IMR-90 (cell line): ENCODE measurements at regions not wholly inside any gene's neighbourhood (a gene's known extent, or its start where the extent isn't known, plus 50 kb on each side); places are given as distances from the start of the nearest gene placed in this dataset.
"Not testable (repeated sequence)": the region's sequence is repeated elsewhere in the genome, so short reads cannot be mapped to it uniquely, and the experiment has no call there.

Experiments used
- ATAC-seq: fragments of 200-7000 bp; cut with Tn5 transposase; 2 replicates; pipeline ENCODE4 v1.9.1; 2020; ENCODE audit warnings: low read depth, mild to moderate bottlenecking, moderate library complexity
- BruUV-seq: library from RNA; stranded (reverse); fragments of 400-500 nt; replicated peaks from 2 replicates; lab custom pipeline; 2021; lab: Mats Ljungman, UMichigan
- CTCF ChIA-PET: fragments of 300-600 bp; formaldehyde crosslinking; extraction: SDS; loops from one replicate; lab custom pipeline; 2021; ENCODE audit warnings: antibody characterized with exemption; lab: Yijun Ruan, JAX
- POLR2A ChIA-PET: fragments of 300-600 bp; sonication (Branson Sonifier 250); formaldehyde crosslinking; loops from one replicate; lab custom pipeline; 2022; ENCODE audit warnings: antibody characterized with exemption; ENCODE audit not compliant: unreplicated experiment; lab: Charles Lee
- DNase-seq: peaks from one replicate; pipeline ENCODE4 v3.0.0; 2013
- H2AFZ ChIP-seq: replicated peaks from 2 replicates; pipeline ENCODE3; 2013; ENCODE audit warnings: low read length, mild to moderate bottlenecking; ENCODE audit not compliant: poor library complexity
- H2AK5ac ChIP-seq: 2 replicates; pipeline ENCODE4 v1.6.1; 2013; ENCODE audit warnings: low read depth, low read length, inconsistent platforms
- H2AK9ac ChIP-seq: replicated peaks from 2 replicates; pipeline ENCODE3; 2013; ENCODE audit warnings: mild to moderate bottlenecking, low read depth, low read length, moderate library complexity; ENCODE audit not compliant: poor library complexity
- H2BK120ac ChIP-seq: 2 replicates; pipeline ENCODE4 v1.6.1; 2013; ENCODE audit warnings: low read depth, low read length, inconsistent platforms
- H2BK15ac ChIP-seq: 3 replicates; pipeline ENCODE4 v1.6.1; 2013; ENCODE audit warnings: low read depth, low read length, inconsistent platforms
- H2BK20ac ChIP-seq: 2 replicates; pipeline ENCODE4 v1.6.1; 2013; ENCODE audit warnings: low read depth, mild to moderate bottlenecking, inconsistent platforms, low read length, moderate library complexity
- H2BK5ac ChIP-seq: 2 replicates; pipeline ENCODE4 v1.6.1; 2013; ENCODE audit warnings: mild to moderate bottlenecking, low read depth, low read length, inconsistent platforms; ENCODE audit not compliant: poor library complexity, severe bottlenecking
- H3K14ac ChIP-seq: replicated peaks from 2 replicates; pipeline ENCODE4 v1.6.1; 2013; ENCODE audit warnings: low read depth, low read length, inconsistent platforms
- H3K18ac ChIP-seq: 2 replicates; pipeline ENCODE4 v1.6.1; 2013; ENCODE audit warnings: low read depth, low read length, control low read depth
- H3K23ac ChIP-seq: 2 replicates; pipeline ENCODE4 v1.6.1; 2013; ENCODE audit warnings: low read depth, low read length, inconsistent platforms
- H3K27ac ChIP-seq: 2 replicates; pipeline ENCODE4 v1.5.1; 2013; ENCODE audit warnings: mild to moderate bottlenecking, control low read depth, low read length; ENCODE audit not compliant: insufficient read depth
- H3K27me3 ChIP-seq: 2 replicates; pipeline ENCODE4 v1.6.1; 2013; ENCODE audit warnings: low read length; ENCODE audit not compliant: control insufficient read depth, insufficient read depth
- H3K36me3 ChIP-seq: 2 replicates; pipeline ENCODE4 v1.6.1; 2013; ENCODE audit warnings: low read length, mixed read lengths; ENCODE audit not compliant: control insufficient read depth, insufficient read depth
- H3K4ac ChIP-seq: 2 replicates; pipeline ENCODE4 v1.6.1; 2013; ENCODE audit warnings: low read depth, low read length, inconsistent platforms
- H3K4me1 ChIP-seq: 2 replicates; pipeline ENCODE4 v1.6.1; 2013; ENCODE audit warnings: low read length, mixed read lengths; ENCODE audit not compliant: control insufficient read depth, insufficient read depth
- H3K4me2 ChIP-seq: 2 replicates; pipeline ENCODE4 v1.6.1; 2013; ENCODE audit warnings: low read depth, mild to moderate bottlenecking, control low read depth, low read length, moderate library complexity
- H3K4me3 ChIP-seq: 2 replicates; pipeline ENCODE4 v1.5.1; 2013; ENCODE audit warnings: low read depth, mild to moderate bottlenecking, control low read depth, low read length, moderate library complexity; ENCODE audit not compliant: insufficient read depth
- H3K56ac ChIP-seq: 2 replicates; pipeline ENCODE4 v1.6.1; 2013; ENCODE audit warnings: low read length, inconsistent platforms; ENCODE audit not compliant: insufficient read depth; ENCODE audit errors: extremely low read depth
- H3K79me1 ChIP-seq, 2 experiments: 2 replicates each; pipeline ENCODE4 v1.6.1; 2013; ENCODE audit warnings: low read length in 2 of 2, inconsistent platforms in 1 of 2, low read depth in 1 of 2
- H3K9ac ChIP-seq: 2 replicates; pipeline ENCODE4 v1.6.1; 2013; ENCODE audit warnings: low read depth, low read length, control low read depth
- H3K9me1 ChIP-seq: 2 replicates; pipeline ENCODE4 v1.6.1; 2013; ENCODE audit warnings: low read length, inconsistent platforms; ENCODE audit not compliant: insufficient read depth
- H3K9me3 ChIP-seq: 2 replicates; pipeline ENCODE4 v1.6.1; 2013; ENCODE audit warnings: low read length; ENCODE audit not compliant: control insufficient read depth, insufficient read depth
- H4K20me1 ChIP-seq: 2 replicates; pipeline ENCODE4 v1.6.1; 2013; ENCODE audit warnings: low read length, inconsistent platforms; ENCODE audit not compliant: insufficient read depth
- H4K5ac ChIP-seq: 2 replicates; pipeline ENCODE4 v1.6.1; 2013; ENCODE audit warnings: mild to moderate bottlenecking, low read depth, low read length, control low read depth
- H4K8ac ChIP-seq, 2 experiments: 2 replicates each; pipeline ENCODE4 v1.6.1; 2013; ENCODE audit warnings: low read depth in 2 of 2, low read length in 2 of 2, control low read depth in 1 of 2, inconsistent platforms in 1 of 2
- H4K91ac ChIP-seq: 2 replicates; pipeline ENCODE4 v1.6.1; 2013; ENCODE audit warnings: low read depth, low read length, inconsistent platforms; ENCODE audit not compliant: insufficient read depth
- BHLHE40 ChIP-seq: fragments of 150-350 bp; IDR thresholded peaks from 2 replicates; pipeline ENCODE4 v1.6.1; 2016; ENCODE audit warnings: mild to moderate bottlenecking, low read depth, low read length
- FOS ChIP-seq: fragments of 150-350 bp; IDR thresholded peaks from 2 replicates; pipeline ENCODE4 v1.6.1; 2016; ENCODE audit warnings: low read depth, low read length
- WGBS, 2 experiments: methylation state at CpG; one replicate each; pipeline versions ENCODE4 v1.1.5 to v1.1.7; 2013; ENCODE audit warnings: missing lambda C conversion rate in 2 of 2; ENCODE audit not compliant: insufficient read length in 1 of 2; ENCODE audit errors: extremely low coverage in 2 of 2; 5-methylcytosine and 5-hydroxymethylcytosine counted together
- dilution Hi-C: fragments of 300-500 bp; cut with HindIII; formaldehyde crosslinking; loops from one replicate; pipeline ENCODE4 v1.14.3; 2018; ENCODE audit warnings: low sequenced_read_pairs; ENCODE audit not compliant: unreplicated experiment
- in situ Hi-C: fragments of 300-500 bp; cut with MboI; formaldehyde crosslinking; loops from 3 replicates; pipeline ENCODE4 v1.14.3; 2019; ENCODE audit warnings: low sequenced_read_pairs, inconsistent platforms, mixed read lengths
- intact Hi-C: fragments of 100-400 bp; cut with micrococcal nuclease; formaldehyde crosslinking; loops from 2 replicates; pipeline ENCODE4 v1.10.0; 2022

- H2BK15ac ChIP-seq, H2BK120ac ChIP-seq, H3K27ac ChIP-seq, BruUV-seq, H4K8ac ChIP-seq, H4K20me1 ChIP-seq, intact Hi-C loops, in situ Hi-C loops, H3K79me1 ChIP-seq, H3K36me3 ChIP-seq, H2AK9ac ChIP-seq, dilution Hi-C loops, CTCF ChIA-PET, H2BK5ac ChIP-seq, H2AK5ac ChIP-seq, H3K9me3 ChIP-seq, H3K23ac ChIP-seq, H3K18ac ChIP-seq, H3K9ac ChIP-seq, POLR2A ChIA-PET, H3K14ac ChIP-seq, H4K91ac ChIP-seq, H2BK20ac ChIP-seq, H3K27me3 ChIP-seq, H4K5ac ChIP-seq, H3K4me1 ChIP-seq, H3K4ac ChIP-seq, H3K9me1 ChIP-seq, H3K56ac ChIP-seq: not testable (repeated sequence)
- peak; percentile 57 for DNase-seq
- WGBS, 2 experiments = no CpG with 5 or more reads among the region's 37 CpGs
- Histone ChIP-seq H3K4me3 (peak overlapping the region; percentile 47), H3K4me2 (peak overlapping the region; percentile 50), H2AFZ (peak overlapping the region; percentile 70)
- ATAC-seq = peak; percentile 16
- peak; percentile 25; the same call in 1 of the 2 replicates for TF ChIP-seq FOS
- TF ChIP-seq BHLHE40 = peak; percentile 67
Observed at GRCh38 chr1:121020350-121021236, 131.0 kb downstream of the PPIAL4A start.

DNA sequence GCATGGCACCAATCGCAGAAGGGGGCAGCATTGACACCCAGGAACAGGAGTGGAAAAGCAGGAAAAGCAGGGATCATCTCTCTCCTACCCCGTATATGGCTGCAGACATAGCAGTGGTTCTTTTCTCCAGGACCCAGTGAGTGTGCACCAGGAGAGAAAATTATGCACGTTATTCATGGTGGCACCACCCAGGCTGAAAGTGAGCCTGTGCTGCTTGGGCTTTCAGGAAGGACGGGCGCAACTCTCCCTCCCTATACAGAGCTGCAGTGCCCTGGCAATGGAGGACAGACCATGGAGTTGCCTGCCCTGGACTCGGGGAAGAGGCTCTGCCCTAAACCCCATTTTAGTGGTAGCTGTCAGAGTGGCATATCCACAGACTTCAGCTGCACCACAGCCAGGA is 132.1 kb downstream of the PPIAL4A start:
- H3K9me1 ChIP-seq, H3K9ac ChIP-seq, H2BK20ac ChIP-seq, intact Hi-C loops, H3K4me2 ChIP-seq, H3K4me1 ChIP-seq, dilution Hi-C loops, H2AFZ ChIP-seq, H3K56ac ChIP-seq, H2BK120ac ChIP-seq, H2AK9ac ChIP-seq, H3K36me3 ChIP-seq, H2AK5ac ChIP-seq, H3K27ac ChIP-seq, H4K91ac ChIP-seq, H4K20me1 ChIP-seq, H3K18ac ChIP-seq, ATAC-seq, H3K9me3 ChIP-seq, H2BK5ac ChIP-seq, H4K8ac ChIP-seq, H2BK15ac ChIP-seq, H3K79me1 ChIP-seq, POLR2A ChIA-PET, H4K5ac ChIP-seq, H3K27me3 ChIP-seq, DNase-seq, H3K23ac ChIP-seq, in situ Hi-C loops, H3K4ac ChIP-seq, H3K14ac ChIP-seq, H3K4me3 ChIP-seq, CTCF ChIA-PET, BruUV-seq: not testable (repeated sequence)
- no CpG with 5 or more reads among the region's 6 CpGs for WGBS, 2 experiments
